ENCODE measurements at regions not wholly inside any gene's neighbourhood (a gene's known extent, or its start where the extent isn't known, plus 50 kb on each side); places are given as distances from the start of the nearest gene placed in this dataset.

DNA sequence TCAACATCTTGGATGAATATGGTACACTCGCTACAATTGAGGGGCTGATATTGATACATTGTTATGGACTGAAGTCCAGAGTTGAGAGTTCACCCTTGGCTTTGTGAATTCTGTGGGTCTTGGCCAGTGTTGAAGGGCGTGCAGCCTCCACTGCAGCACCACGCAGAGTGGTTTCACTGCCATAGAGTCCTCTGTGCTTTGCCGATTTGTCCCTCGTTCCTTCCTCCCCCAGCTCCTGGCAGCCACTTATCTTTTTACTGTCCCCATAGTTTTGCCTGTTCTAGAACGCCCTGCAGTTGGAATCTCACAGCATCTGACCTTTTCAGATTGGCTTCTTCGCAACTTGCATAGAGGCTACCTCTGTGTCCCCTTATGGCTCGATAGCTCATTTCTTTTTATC lies 57.3 kb upstream of the IRS2 start:
- intact Hi-C loops (cut with DNase I), result no loop called here
- no peak for DNase-seq (ENCODE audit: low spot score)
- no peak for ATAC-seq

GRCh38 chr13:109842212-109842920 lies 56.0 kb upstream of the IRS2 start:
- no peak for DNase-seq (ENCODE audit: low spot score)
- intact Hi-C loops (cut with DNase I), result no loop called here
- ATAC-seq, result no peak

- ATAC-seq, result no peak
- DNase-seq (ENCODE audit: low spot score), result no peak
- intact Hi-C loops (cut with DNase I), result no loop called here
Observed at GRCh38 chr13:109840893-109841287, 54.5 kb upstream of the IRS2 start.

GRCh38 chr13:109840201-109840892 lies 54.0 kb upstream of the IRS2 start:
- intact Hi-C loops (cut with DNase I), result no loop called here
- ATAC-seq (no peak), DNase-seq (ENCODE audit: low spot score) (no peak)

DNA sequence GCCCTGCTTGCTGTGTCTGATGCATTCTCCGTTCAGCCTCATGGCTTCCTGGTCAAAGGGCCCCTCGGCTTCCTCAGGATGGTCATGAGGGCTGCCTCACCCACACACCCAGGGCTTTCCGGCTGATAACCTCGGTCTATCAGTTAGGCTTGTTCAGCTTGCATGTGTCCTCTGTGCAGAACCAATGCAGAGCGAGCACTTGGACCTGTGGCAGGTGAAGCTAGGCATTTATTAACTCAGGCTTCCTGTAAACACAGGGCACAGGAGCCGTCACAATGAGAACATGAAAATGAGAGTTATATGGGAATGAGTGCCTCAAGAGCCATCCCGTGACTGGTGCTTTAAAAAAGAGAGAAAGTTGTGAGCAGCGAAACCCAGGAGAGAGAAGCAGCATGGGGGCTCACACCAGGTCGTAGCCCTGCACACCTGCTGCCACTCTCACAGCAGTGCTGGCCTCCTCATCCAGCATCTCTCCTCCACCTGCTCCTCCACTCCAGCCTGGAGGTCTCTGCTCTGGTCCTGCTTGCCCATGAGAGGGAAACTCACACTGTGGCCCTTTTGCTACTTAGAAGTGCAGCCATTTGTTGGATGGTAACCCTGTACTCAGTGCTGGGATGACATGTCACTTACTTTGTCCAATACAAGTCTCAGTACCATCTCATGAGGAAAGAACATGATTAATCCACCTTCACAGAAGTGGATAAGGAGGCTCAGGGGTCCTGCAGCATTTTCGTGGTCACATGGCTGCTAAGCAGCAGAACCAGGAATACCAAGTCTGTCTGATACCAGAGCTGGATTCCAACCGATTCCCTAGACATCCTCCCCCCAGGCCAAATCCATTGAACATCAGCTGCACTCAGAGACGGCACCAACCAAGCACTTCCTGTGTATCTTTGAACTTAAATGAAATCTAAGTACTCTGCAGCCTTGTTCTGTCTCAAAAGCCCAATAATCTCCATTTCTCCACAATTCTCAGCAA lies 50.5 kb upstream of the IRS2 start:
- ATAC-seq, result no peak
- intact Hi-C loops (cut with DNase I), result no loop called here
- no peak for DNase-seq (ENCODE audit: low spot score)

All from sciatic nerve (tissue), 2 donors.